ENCODE measurements at regions not wholly inside any gene's neighbourhood (a gene's known extent, or its start where the extent isn't known, plus 50 kb on each side); places are given as distances from the start of the nearest gene placed in this dataset.

DNA sequence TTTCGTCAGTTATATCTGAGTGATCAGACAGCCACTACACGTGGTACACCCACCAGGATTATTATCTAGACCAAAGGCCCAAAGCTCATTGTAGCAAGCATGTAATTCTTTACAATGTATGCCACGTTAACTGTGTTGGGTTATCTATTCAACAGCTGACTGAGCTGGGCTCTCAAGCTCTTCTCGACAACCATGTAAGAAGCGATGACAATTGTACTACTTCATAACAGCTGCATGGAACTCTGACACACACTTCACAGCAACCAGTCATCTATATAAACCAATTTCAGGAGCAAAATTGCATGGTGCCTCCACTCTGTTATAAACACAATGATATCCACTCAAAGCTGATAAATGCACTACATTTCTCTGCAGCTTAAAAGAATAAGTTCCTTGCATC is 701.8 kb downstream of the NR4A2 start:
- Histone ChIP-seq H2AK5ac (ENCODE audit: low read depth, low read length) (no peak overlapping the region), H3K9me1 (ENCODE audit: insufficient read depth, low read length) (no peaks in the 10 kb centered on the region), H2BK15ac (ENCODE audit: low read depth, low read length) (no peak overlapping the region), H3K4me1 (ENCODE audit: control insufficient read depth, insufficient read depth, low read length) (no peaks in the 10 kb centered on the region), H3K56ac (ENCODE audit: extremely low read depth, insufficient read depth, low read length) (no peak overlapping the region), H3K9me3 (ENCODE audit: control insufficient read depth, insufficient read depth, low read length) (peaks cover 2% of the 10 kb centered on the region), H4K5ac (ENCODE audit: low read depth, low read length) (no peak overlapping the region), H3K27me3 (ENCODE audit: control insufficient read depth, insufficient read depth, low read length) (no peaks in the 10 kb centered on the region), H4K91ac (ENCODE audit: insufficient read depth, low read depth, low read length) (no peak overlapping the region), H3K79me1 (ENCODE audit: low read depth in 1 of 2, low read length in 2 of 2) (no peaks in the 10 kb centered on the region), H3K18ac (ENCODE audit: low read depth, low read length) (no peak overlapping the region), H2BK120ac (ENCODE audit: low read depth, low read length) (no peak overlapping the region), H3K4me2 (ENCODE audit: low read depth, low read length) (no peak overlapping the region), H3K9ac (ENCODE audit: low read depth, low read length) (no peak overlapping the region), H3K14ac (replicated peaks; ENCODE audit: low read depth, low read length) (no peak overlapping the region), H3K23ac (ENCODE audit: low read depth, low read length) (no peak overlapping the region), H3K27ac (ENCODE audit: insufficient read depth, low read length) (no peak overlapping the region), H3K4me3 (ENCODE audit: insufficient read depth, low read depth, low read length) (no peak overlapping the region), H2AK9ac (replicated peaks; ENCODE audit: low read depth, low read length, poor library complexity) (no peak overlapping the region), H2AFZ (replicated peaks; ENCODE audit: low read length, poor library complexity) (no peak overlapping the region), H3K36me3 (ENCODE audit: control insufficient read depth, insufficient read depth, low read length) (no peaks in the 10 kb centered on the region), H2BK5ac (ENCODE audit: low read depth, low read length, poor library complexity, severe bottlenecking) (no peak overlapping the region), H2BK20ac (ENCODE audit: low read depth, low read length) (no peak overlapping the region), H4K20me1 (ENCODE audit: insufficient read depth, low read length) (no peaks in the 10 kb centered on the region), H4K8ac (ENCODE audit: low read depth in 2 of 2, low read length in 2 of 2) (no peak overlapping the region), H3K4ac (ENCODE audit: low read depth, low read length) (no peak overlapping the region)
- WGBS, 2 experiments (ENCODE audit: extremely low coverage in 2 of 2, insufficient read length in 1 of 2), result 31% methylated on average over 2 of the region's 5 CpGs; no CpG with 5 or more reads in 1 of the 2 experiments
- ChIA-PET CTCF (no interaction called here), POLR2A (ENCODE audit: unreplicated experiment) (no interaction called here)
- in situ Hi-C loops (cut with MboI; ENCODE audit: low sequenced_read_pairs) (no loop called here), dilution Hi-C loops (cut with HindIII; ENCODE audit: low sequenced_read_pairs, unreplicated experiment) (no loop called here), intact Hi-C loops (cut with micrococcal nuclease) (no loop called here)
- DNase-seq (no peak), ATAC-seq (ENCODE audit: low read depth) (no peak)
- BruUV-seq (replicated peaks), result no TSS peak
- TF ChIP-seq RCOR1 (IDR thresholded peaks at IDR 0.05; ENCODE audit: insufficient replicate concordance, low read length) (no peak), CHD1 (IDR thresholded peaks at IDR 0.05; ENCODE audit: low read depth, low read length) (no peak)
- TF ChIP-seq, protein P1, sequence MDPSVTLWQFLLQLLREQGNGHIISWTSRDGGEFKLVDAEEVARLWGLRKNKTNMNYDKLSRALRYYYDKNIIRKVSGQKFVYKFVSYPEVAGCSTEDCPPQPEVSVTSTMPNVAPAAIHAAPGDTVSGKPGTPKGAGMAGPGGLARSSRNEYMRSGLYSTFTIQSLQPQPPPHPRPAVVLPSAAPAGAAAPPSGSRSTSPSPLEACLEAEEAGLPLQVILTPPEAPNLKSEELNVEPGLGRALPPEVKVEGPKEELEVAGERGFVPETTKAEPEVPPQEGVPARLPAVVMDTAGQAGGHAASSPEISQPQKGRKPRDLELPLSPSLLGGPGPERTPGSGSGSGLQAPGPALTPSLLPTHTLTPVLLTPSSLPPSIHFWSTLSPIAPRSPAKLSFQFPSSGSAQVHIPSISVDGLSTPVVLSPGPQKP (IDR thresholded peaks at IDR 0.05; ENCODE audit: borderline replicate concordance, low read depth, low read length), result no peak

Data from IMR-90 (cell line).